Hepatocyte (in vitro differentiated cells): ENCODE measurements at regions not wholly inside any gene's neighbourhood (a gene's known extent, or its start where the extent isn't known, plus 50 kb on each side); places are given as distances from the start of the nearest gene placed in this dataset.

ENCODE experiments used
- EZH2phosphoT487 ChIP-seq: fragments of 200-600 bp; sonication (generic); IDR thresholded peaks from one replicate; pipeline ENCODE4 v1.6.1; 2018; ENCODE audit warnings: antibody characterized with exemption, mild to moderate bottlenecking, low read depth, moderate library complexity; ENCODE audit not compliant: unreplicated experiment, severe bottlenecking
- TF ChIP-seq, protein P1 (sequence below): fragments of 200-600 bp; sonication (generic); IDR thresholded peaks from 2 replicates; pipeline ENCODE4 v1.5.1; 2016; ENCODE audit warnings: antibody characterized with exemption, mild to moderate bottlenecking; ENCODE audit not compliant: poor library complexity

DNA sequence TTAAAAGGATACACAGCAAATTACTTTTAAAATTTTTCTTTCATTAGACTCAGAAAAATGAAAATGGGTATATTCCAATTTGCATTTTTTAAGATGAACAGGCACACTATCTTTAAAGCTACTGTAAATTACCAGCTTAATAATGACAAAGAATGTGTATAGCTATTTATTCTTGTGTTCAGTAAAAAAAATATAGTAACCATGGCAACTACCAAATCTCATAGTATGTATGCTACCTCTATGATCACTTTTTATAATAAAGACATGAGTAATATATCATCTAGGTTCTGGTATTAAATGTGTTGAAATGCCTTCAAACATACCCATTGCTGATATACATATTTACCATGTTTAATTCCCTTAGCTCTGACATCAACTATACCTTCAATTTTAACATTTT lies 383.2 kb downstream of the FOXG1 start:
- TF ChIP-seq, protein P1, sequence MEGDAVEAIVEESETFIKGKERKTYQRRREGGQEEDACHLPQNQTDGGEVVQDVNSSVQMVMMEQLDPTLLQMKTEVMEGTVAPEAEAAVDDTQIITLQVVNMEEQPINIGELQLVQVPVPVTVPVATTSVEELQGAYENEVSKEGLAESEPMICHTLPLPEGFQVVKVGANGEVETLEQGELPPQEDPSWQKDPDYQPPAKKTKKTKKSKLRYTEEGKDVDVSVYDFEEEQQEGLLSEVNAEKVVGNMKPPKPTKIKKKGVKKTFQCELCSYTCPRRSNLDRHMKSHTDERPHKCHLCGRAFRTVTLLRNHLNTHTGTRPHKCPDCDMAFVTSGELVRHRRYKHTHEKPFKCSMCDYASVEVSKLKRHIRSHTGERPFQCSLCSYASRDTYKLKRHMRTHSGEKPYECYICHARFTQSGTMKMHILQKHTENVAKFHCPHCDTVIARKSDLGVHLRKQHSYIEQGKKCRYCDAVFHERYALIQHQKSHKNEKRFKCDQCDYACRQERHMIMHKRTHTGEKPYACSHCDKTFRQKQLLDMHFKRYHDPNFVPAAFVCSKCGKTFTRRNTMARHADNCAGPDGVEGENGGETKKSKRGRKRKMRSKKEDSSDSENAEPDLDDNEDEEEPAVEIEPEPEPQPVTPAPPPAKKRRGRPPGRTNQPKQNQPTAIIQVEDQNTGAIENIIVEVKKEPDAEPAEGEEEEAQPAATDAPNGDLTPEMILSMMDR = no peak
- no peak for TF ChIP-seq EZH2phosphoT487
